Adrenal gland (tissue), 5 donors: ENCODE measurements at regions not wholly inside any gene's neighbourhood (a gene's known extent, or its start where the extent isn't known, plus 50 kb on each side); places are given as distances from the start of the nearest gene placed in this dataset.

ENCODE experiments used
- CTCF ChIP-seq, 6 experiments: fragments of 450-650 bp in 4 of 6; fragments of 200-600 bp in 2 of 6; sonication (generic) in 1 of 6; IDR thresholded peaks; 1 replicate in 5 of 6; 2 replicates in 1 of 6; pipeline versions ENCODE4 v1.5.1 to v1.8.0; 2016 to 2021; ENCODE audit warnings: antibody characterized with exemption in 6 of 6, mild to moderate bottlenecking in 2 of 6, moderate library complexity in 1 of 6
- POLR2A ChIP-seq, 2 donors: fragments of 450-650 bp; IDR thresholded peaks; one replicate each; pipeline ENCODE4 v1.6.1; 2017; ENCODE audit warnings: antibody characterized with exemption in 2 of 2, mild to moderate bottlenecking in 2 of 2, moderate library complexity in 1 of 2
- donor health status: DM: no; HTN: no; CAD: no.

GRCh38 chr3:106703524-106703923, 673.7 kb upstream of the CCDC54 start:
- TF ChIP-seq CTCF (IDR thresholded peaks at IDR 0.05) (no peak), POLR2A (IDR thresholded peaks at IDR 0.05) (no peak)
